H1 (cell line): ENCODE measurements at regions not wholly inside any gene's neighbourhood (a gene's known extent, or its start where the extent isn't known, plus 50 kb on each side); places are given as distances from the start of the nearest gene placed in this dataset.

ENCODE experiments used
- CHD1 ChIP-seq: IDR thresholded peaks from 2 replicates; pipeline ENCODE4 v1.6.1; 2012; ENCODE audit warnings: low read depth, low read length, improper control_type of control experiment
- CTBP2 ChIP-seq: IDR thresholded peaks from 2 replicates; pipeline ENCODE4 v1.7.0; 2011; ENCODE audit warnings: borderline replicate concordance, mild to moderate bottlenecking, moderate library complexity, mixed read lengths, low read length; ENCODE audit not compliant: insufficient read depth, insufficient read length
- KDM5A ChIP-seq: fragments of 200-600 bp; IDR thresholded peaks from 2 replicates; pipeline ENCODE4 v1.7.1; 2012; ENCODE audit warnings: mild to moderate bottlenecking, low read length, inconsistent platforms, mixed read lengths
- POU5F1 ChIP-seq: IDR thresholded peaks from 2 replicates; pipeline ENCODE4 v1.6.1; 2011; ENCODE audit warnings: low read depth, mild to moderate bottlenecking, low read length, moderate library complexity
- SIX5 ChIP-seq: IDR thresholded peaks from 2 replicates; pipeline ENCODE4 v1.6.1; 2011; ENCODE audit warnings: mild to moderate bottlenecking, low read depth, low read length
- SP2 ChIP-seq: IDR thresholded peaks from 2 replicates; pipeline ENCODE4 v1.6.1; 2012; ENCODE audit warnings: mild to moderate bottlenecking, low read length, inconsistent platforms

- TF ChIP-seq SIX5 (no peak), CTBP2 (no peak), POU5F1 (no peak), SP2 (no peak), KDM5A (no peak), CHD1 (no peak)
Measured at GRCh38 chr1:29712801-29713200, 476.5 kb downstream of the PTPRU start (continued).
